ENCODE measurements at regions not wholly inside any gene's neighbourhood (a gene's known extent, or its start where the extent isn't known, plus 50 kb on each side); places are given as distances from the start of the nearest gene placed in this dataset.

GRCh38 chr3:31357451-31357850 lies 175.3 kb upstream of the STT3B start:
- TF ChIP-seq POLR2AphosphoS5 (IDR thresholded peaks at IDR 0.05; ENCODE audit: low read depth) (no peak), CTCF (conservative IDR thresholded peaks at IDR 0.05; ENCODE audit: low read depth in 2 of 2) (no peak), NANOG (IDR thresholded peaks at IDR 0.05; ENCODE audit: borderline replicate concordance) (no peak), REST (IDR thresholded peaks at IDR 0.05; ENCODE audit: unreplicated experiment) (no peak), EZH2 (IDR thresholded peaks at IDR 0.05; ENCODE audit: low read depth, unreplicated experiment) (no peak), ZNF114 (CRISPR knock-in tag; IDR thresholded peaks at IDR 0.05) (no peak), CREB1 (CRISPR knock-in tag; IDR thresholded peaks at IDR 0.05; ENCODE audit: low read depth) (no peak), EZH2phosphoT487 (IDR thresholded peaks at IDR 0.05; ENCODE audit: unreplicated experiment) (no peak)
